GM21381 (cell line): ENCODE measurements at regions not wholly inside any gene's neighbourhood (a gene's known extent, or its start where the extent isn't known, plus 50 kb on each side); places are given as distances from the start of the nearest gene placed in this dataset.
"Not testable (repeated sequence)": the region's sequence is repeated elsewhere in the genome, so short reads cannot be mapped to it uniquely, and the experiment has no call there.

Source experiments
- ATAC-seq: cut with Tn5 transposase; IDR thresholded peaks from one replicate; pipeline ENCODE4 v1.9.1; 2021; ENCODE audit warnings: mild to moderate bottlenecking, moderate library complexity; ENCODE audit not compliant: unreplicated experiment

GRCh38 chr6:112504621-112505020, 157.5 kb downstream of the RFPL4B start:
- no peak for ATAC-seq

GRCh38 chr6:112511441-112511840, 164.3 kb downstream of the RFPL4B start:
- no peak for ATAC-seq

- no peak for ATAC-seq
Measured at GRCh38 chr6:112513175-112513574, 166.0 kb downstream of the RFPL4B start.

GRCh38 chr6:112522587-112522986, 175.5 kb downstream of the RFPL4B start:
- ATAC-seq, result no peak

- ATAC-seq, result no peak
Measured at GRCh38 chr6:112524071-112524470, 176.9 kb downstream of the RFPL4B start.

GRCh38 chr6:112525749-112526148, 178.6 kb downstream of the RFPL4B start:
- ATAC-seq, result no peak

- ATAC-seq, result no peak
Measured at GRCh38 chr6:112526594-112526993, 179.5 kb downstream of the RFPL4B start.

GRCh38 chr6:112528306-112528705, 181.2 kb downstream of the RFPL4B start:
- ATAC-seq, result not testable (repeated sequence)

GRCh38 chr6:112535816-112536215, 188.7 kb downstream of the RFPL4B start:
- ATAC-seq, result no peak

GRCh38 chr6:112539355-112539754, 192.2 kb downstream of the RFPL4B start:
- no peak for ATAC-seq

- not testable (repeated sequence) for ATAC-seq
Measured at GRCh38 chr6:112541847-112542246, 194.7 kb downstream of the RFPL4B start.

GRCh38 chr6:112547321-112548085, 200.4 kb downstream of the RFPL4B start:
- ATAC-seq, result not testable (repeated sequence)

GRCh38 chr6:112549749-112550148, 202.6 kb downstream of the RFPL4B start:
- no peak for ATAC-seq

- no peak for ATAC-seq
Measured at GRCh38 chr6:112557435-112557834, 210.3 kb downstream of the RFPL4B start.

- no peak for ATAC-seq
Measured at GRCh38 chr6:112557961-112558360, 210.8 kb downstream of the RFPL4B start.

GRCh38 chr6:112560651-112561050, 213.5 kb downstream of the RFPL4B start:
- no peak for ATAC-seq

GRCh38 chr6:112562301-112563231, 215.4 kb downstream of the RFPL4B start:
- ATAC-seq, result no peak

GRCh38 chr6:112563368-112563767, 216.2 kb downstream of the RFPL4B start:
- ATAC-seq, result no peak

- ATAC-seq, result no peak
Measured at GRCh38 chr6:112568066-112568465, 220.9 kb downstream of the RFPL4B start.

GRCh38 chr6:112571488-112572270, 224.5 kb downstream of the RFPL4B start:
- ATAC-seq, result no peak

GRCh38 chr6:112574190-112574589, 227.1 kb downstream of the RFPL4B start:
- no peak for ATAC-seq
